RWPE2 (cell line): ENCODE measurements at regions not wholly inside any gene's neighbourhood (a gene's known extent, or its start where the extent isn't known, plus 50 kb on each side); places are given as distances from the start of the nearest gene placed in this dataset.

ENCODE experiments used
- ATAC-seq: fragments of 200-7000 bp; cut with Tn5 transposase; 3 replicates; pipeline ENCODE4 v1.9.1; 2021; ENCODE audit warnings: low read depth
- DNase-seq: peaks from one replicate; pipeline ENCODE4 v3.0.0-alpha.2; 2020; ENCODE audit warnings: low spot score
- H3K27ac ChIP-seq: fragments of 450-650 bp; 2 replicates; pipeline ENCODE4 v1.5.1; 2017; ENCODE audit warnings: mild to moderate bottlenecking; ENCODE audit not compliant: poor library complexity, severe bottlenecking
- H3K27me3 ChIP-seq: fragments of 250-450 bp; sonication (Bioruptor Pico); 2 replicates; pipeline ENCODE4 v1.5.1; 2021; ENCODE audit warnings: mild to moderate bottlenecking, moderate library complexity; ENCODE audit not compliant: insufficient read depth, poor library complexity, severe bottlenecking
- H3K36me3 ChIP-seq: fragments of 250-450 bp; sonication (Bioruptor Pico); 2 replicates; pipeline ENCODE4 v1.5.1; 2020; ENCODE audit warnings: low read depth, mild to moderate bottlenecking, moderate library complexity
- H3K4me1 ChIP-seq: fragments of 250-450 bp; sonication (Bioruptor Pico); 2 replicates; pipeline ENCODE4 v1.5.1; 2021; ENCODE audit warnings: mild to moderate bottlenecking, moderate library complexity; ENCODE audit not compliant: insufficient read depth, poor library complexity, severe bottlenecking
- H3K4me3 ChIP-seq: fragments of 250-450 bp; sonication (Bioruptor Pico); 2 replicates; pipeline ENCODE4 v1.5.1; 2021; ENCODE audit warnings: mild to moderate bottlenecking, moderate library complexity; ENCODE audit not compliant: severe bottlenecking
- H3K9me3 ChIP-seq: fragments of 250-450 bp; sonication (Bioruptor Pico); 2 replicates; pipeline ENCODE4 v1.5.1; 2021; ENCODE audit warnings: mild to moderate bottlenecking, moderate library complexity; ENCODE audit not compliant: severe bottlenecking
- TF ChIP-seq, protein P1 (sequence below): fragments of 450-650 bp; IDR thresholded peaks from one replicate; pipeline ENCODE4 v1.5.1; 2017; ENCODE audit warnings: mild to moderate bottlenecking, moderate library complexity; ENCODE audit not compliant: poor library complexity, severe bottlenecking

DNA sequence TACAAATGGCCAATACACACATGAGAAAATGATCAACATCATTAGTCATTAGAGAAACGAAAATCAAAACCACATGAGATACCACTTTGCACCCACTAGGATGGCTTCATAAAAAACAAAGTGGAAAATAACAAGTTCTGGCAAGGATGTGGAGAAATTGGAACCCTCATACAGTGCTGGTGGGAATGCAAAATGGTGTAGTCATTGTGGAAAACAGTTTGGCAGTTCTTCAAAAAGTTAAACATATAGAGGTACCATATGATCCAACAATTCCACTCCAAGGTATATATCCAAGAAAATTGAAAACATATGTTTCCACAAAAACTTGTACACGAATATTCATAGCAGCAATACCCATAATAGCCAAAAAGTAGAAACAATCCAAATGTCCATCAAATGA is 231.6 kb upstream of the CSF3R start:
- H3K27ac ChIP-seq, result no peak overlapping the region
- DNase-seq (no peak), ATAC-seq (no peak)
- peaks cover 33% of the 10 kb centered on the region for H3K27me3 ChIP-seq
- no peaks in the 10 kb centered on the region for H3K9me3 ChIP-seq
- H3K4me3 ChIP-seq, result no peak overlapping the region
- no peaks in the 10 kb centered on the region for H3K4me1 ChIP-seq
- TF ChIP-seq, protein P1, sequence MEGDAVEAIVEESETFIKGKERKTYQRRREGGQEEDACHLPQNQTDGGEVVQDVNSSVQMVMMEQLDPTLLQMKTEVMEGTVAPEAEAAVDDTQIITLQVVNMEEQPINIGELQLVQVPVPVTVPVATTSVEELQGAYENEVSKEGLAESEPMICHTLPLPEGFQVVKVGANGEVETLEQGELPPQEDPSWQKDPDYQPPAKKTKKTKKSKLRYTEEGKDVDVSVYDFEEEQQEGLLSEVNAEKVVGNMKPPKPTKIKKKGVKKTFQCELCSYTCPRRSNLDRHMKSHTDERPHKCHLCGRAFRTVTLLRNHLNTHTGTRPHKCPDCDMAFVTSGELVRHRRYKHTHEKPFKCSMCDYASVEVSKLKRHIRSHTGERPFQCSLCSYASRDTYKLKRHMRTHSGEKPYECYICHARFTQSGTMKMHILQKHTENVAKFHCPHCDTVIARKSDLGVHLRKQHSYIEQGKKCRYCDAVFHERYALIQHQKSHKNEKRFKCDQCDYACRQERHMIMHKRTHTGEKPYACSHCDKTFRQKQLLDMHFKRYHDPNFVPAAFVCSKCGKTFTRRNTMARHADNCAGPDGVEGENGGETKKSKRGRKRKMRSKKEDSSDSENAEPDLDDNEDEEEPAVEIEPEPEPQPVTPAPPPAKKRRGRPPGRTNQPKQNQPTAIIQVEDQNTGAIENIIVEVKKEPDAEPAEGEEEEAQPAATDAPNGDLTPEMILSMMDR, result no peak
- no peaks in the 10 kb centered on the region for H3K36me3 ChIP-seq

- no peak for ATAC-seq
- no peaks in the 10 kb centered on the region for H3K4me1 ChIP-seq
- no peaks in the 10 kb centered on the region for H3K9me3 ChIP-seq
- DNase-seq, result no peak
- H3K36me3 ChIP-seq, result no peaks in the 10 kb centered on the region
- H3K4me3 ChIP-seq, result no peak overlapping the region
- H3K27ac ChIP-seq, result no peak overlapping the region
- peaks cover 45% of the 10 kb centered on the region for H3K27me3 ChIP-seq
- TF ChIP-seq, protein P1, result no peak
These were observed 228.8 kb upstream of the CSF3R start for GRCh38 chr1:36711480-36711879.

GRCh38 chr1:36710951-36711350 is 228.2 kb upstream of the CSF3R start:
- ATAC-seq, result no peak
- no peak for DNase-seq
- peaks cover 51% of the 10 kb centered on the region for H3K27me3 ChIP-seq
- no peak overlapping the region for H3K27ac ChIP-seq
- TF ChIP-seq, protein P1, result no peak
- H3K4me3 ChIP-seq, result no peak overlapping the region
- no peaks in the 10 kb centered on the region for H3K36me3 ChIP-seq
- H3K4me1 ChIP-seq, result no peaks in the 10 kb centered on the region
- no peaks in the 10 kb centered on the region for H3K9me3 ChIP-seq

DNA sequence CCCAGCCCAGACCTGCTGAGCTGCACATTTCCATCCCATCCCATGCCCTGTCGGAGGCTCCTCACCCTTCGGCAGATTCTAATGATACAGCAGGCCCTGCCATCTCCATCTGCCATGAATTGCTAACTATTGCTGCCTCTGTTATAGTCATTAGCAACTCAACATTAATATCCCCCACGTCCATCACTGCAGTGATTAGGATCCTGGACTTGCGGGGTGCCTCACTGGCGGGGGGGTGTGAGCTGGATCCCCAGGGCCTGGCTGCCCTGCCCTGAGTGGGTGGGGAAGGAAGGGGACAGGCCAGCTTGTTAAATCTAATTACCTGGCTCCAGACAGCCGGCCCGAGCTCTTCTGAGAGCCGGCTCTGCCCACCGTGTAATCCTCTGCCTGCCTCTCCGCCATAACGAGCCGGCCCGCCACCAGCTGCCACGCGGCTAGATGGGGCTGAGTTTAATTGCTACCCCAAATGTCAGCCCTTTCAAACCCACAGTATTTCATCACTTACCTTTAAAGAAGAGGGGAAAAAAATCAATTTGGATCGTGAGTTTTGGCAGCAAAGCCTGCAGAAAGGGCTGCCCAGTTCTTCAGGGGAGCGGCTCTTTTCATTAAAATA is 227.3 kb upstream of the CSF3R start:
- ATAC-seq (no peak), DNase-seq (no peak)
- H3K36me3 ChIP-seq, result no peaks in the 10 kb centered on the region
- H3K27me3 ChIP-seq, result peaks cover 51% of the 10 kb centered on the region
- H3K27ac ChIP-seq, result no peak overlapping the region
- H3K4me3 ChIP-seq, result no peak overlapping the region
- TF ChIP-seq, protein P1, result no peak
- no peaks in the 10 kb centered on the region for H3K9me3 ChIP-seq
- H3K4me1 ChIP-seq, result no peaks in the 10 kb centered on the region

DNA sequence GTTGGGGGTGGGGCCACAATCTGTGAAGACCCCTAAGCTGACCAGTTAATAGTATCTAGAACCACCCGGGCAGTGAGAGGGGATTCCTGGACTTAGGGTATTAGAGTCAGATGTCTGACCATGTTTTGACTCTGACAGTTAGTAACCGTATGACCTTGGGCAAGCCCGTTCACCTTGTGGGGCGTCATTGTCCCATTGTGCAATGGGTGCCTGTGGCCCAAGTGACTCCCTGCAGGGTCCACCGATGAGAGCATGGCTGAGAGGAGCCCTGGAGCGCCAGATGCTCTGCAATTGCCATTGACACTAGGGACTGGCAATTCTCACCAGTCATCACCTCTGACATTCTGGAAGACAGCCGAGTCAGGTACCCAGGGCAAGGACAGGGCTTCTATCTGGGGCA is 225.9 kb upstream of the CSF3R start:
- TF ChIP-seq, protein P1, result no peak
- ATAC-seq (no peak), DNase-seq (no peak)
- Histone ChIP-seq H3K36me3 (no peaks in the 10 kb centered on the region), H3K9me3 (no peaks in the 10 kb centered on the region), H3K4me1 (no peaks in the 10 kb centered on the region), H3K27ac (no peak overlapping the region), H3K27me3 (peaks cover 49% of the 10 kb centered on the region), H3K4me3 (no peak overlapping the region)
